Sciatic nerve (tissue), 2 donors: ENCODE measurements at regions not wholly inside any gene's neighbourhood (a gene's known extent, or its start where the extent isn't known, plus 50 kb on each side); places are given as distances from the start of the nearest gene placed in this dataset.
"Not testable (repeated sequence)": the region's sequence is repeated elsewhere in the genome, so short reads cannot be mapped to it uniquely, and the experiment has no call there.

Source experiments
- ATAC-seq: fragments of 200-7000 bp; cut with Tn5 transposase; one replicate; pipeline ENCODE4 v1.9.1; 2020; ENCODE audit warnings: mild to moderate bottlenecking, moderate library complexity
- DNase-seq: peaks from one replicate; pipeline ENCODE4 v3.0.0-alpha.2; 2020; ENCODE audit warnings: low spot score
- intact Hi-C: fragments of 100-400 bp; cut with DNase I; formaldehyde crosslinking; loops from one replicate; pipeline ENCODE4 v1.14.2; 2022
- donor health status: DM: no; HTN: no; CAD: no.
- donor health status: DM: no; HTN: no; CAD: no.

GRCh38 chr14:53409289-53409688, 256.2 kb upstream of the DDHD1 start:
- intact Hi-C loops: no loop called here
- no peak for DNase-seq
- ATAC-seq: no peak

GRCh38 chr14:53408175-53408879, 255.2 kb upstream of the DDHD1 start:
- intact Hi-C loops: no loop called here
- no peak for ATAC-seq
- no peak for DNase-seq

- DNase-seq (no peak), ATAC-seq (no peak)
- intact Hi-C loops: no loop called here
Measured at GRCh38 chr14:53406519-53406918, 253.4 kb upstream of the DDHD1 start.

GRCh38 chr14:53401646-53402045, 248.5 kb upstream of the DDHD1 start:
- no peak for DNase-seq
- intact Hi-C loops: no loop called here
- ATAC-seq: no peak

GRCh38 chr14:53399057-53399456, 245.9 kb upstream of the DDHD1 start:
- DNase-seq (no peak), ATAC-seq (no peak)
- intact Hi-C loops: no loop called here

GRCh38 chr14:53398616-53399015, 245.5 kb upstream of the DDHD1 start:
- ATAC-seq: no peak
- DNase-seq: no peak
- intact Hi-C loops: no loop called here

- intact Hi-C loops, ATAC-seq, DNase-seq: not testable (repeated sequence)
Measured at GRCh38 chr14:53395267-53395666, 242.1 kb upstream of the DDHD1 start.

GRCh38 chr14:53391631-53392285, 238.6 kb upstream of the DDHD1 start:
- intact Hi-C loops: no loop called here
- DNase-seq (no peak), ATAC-seq (no peak)

- ATAC-seq (no peak), DNase-seq (no peak)
- intact Hi-C loops: no loop called here
Measured at GRCh38 chr14:53391156-53391555, 238.0 kb upstream of the DDHD1 start.

GRCh38 chr14:53390008-53390407, 236.9 kb upstream of the DDHD1 start:
- intact Hi-C loops: no loop called here
- ATAC-seq (no peak), DNase-seq (no peak)

GRCh38 chr14:53389202-53389601, 236.1 kb upstream of the DDHD1 start:
- intact Hi-C loops: no loop called here
- no peak for ATAC-seq

GRCh38 chr14:53386362-53386761, 233.2 kb upstream of the DDHD1 start:
- intact Hi-C loops: no loop called here

More at GRCh38 chr14:53389202-53389601, 236.1 kb upstream of the DDHD1 start:
- DNase-seq: no peak

GRCh38 chr14:53384536-53384935, 231.4 kb upstream of the DDHD1 start:
- intact Hi-C loops: no loop called here
- no peak for ATAC-seq
- DNase-seq: no peak

More at GRCh38 chr14:53386362-53386761, 233.2 kb upstream of the DDHD1 start:
- no peak for DNase-seq
- ATAC-seq: no peak

- ATAC-seq: no peak
- intact Hi-C loops: no loop called here
- no peak for DNase-seq
Measured at GRCh38 chr14:53384073-53384472, 230.9 kb upstream of the DDHD1 start.

- intact Hi-C loops: no loop called here
- ATAC-seq (no peak), DNase-seq (no peak)
Measured at GRCh38 chr14:53381895-53382294, 228.8 kb upstream of the DDHD1 start.

- DNase-seq (no peak), ATAC-seq (no peak)
- intact Hi-C loops: no loop called here
Measured at GRCh38 chr14:53380867-53381225, 227.7 kb upstream of the DDHD1 start.

- no peak for ATAC-seq
- intact Hi-C loops: no loop called here
- DNase-seq: no peak
Measured at GRCh38 chr14:53380052-53380866, 227.1 kb upstream of the DDHD1 start.

GRCh38 chr14:53378142-53378541, 225.0 kb upstream of the DDHD1 start:
- DNase-seq: no peak
- no peak for ATAC-seq
- intact Hi-C loops: no loop called here

- DNase-seq (no peak), ATAC-seq (no peak)
- intact Hi-C loops: no loop called here
Measured at GRCh38 chr14:53376064-53376463, 222.9 kb upstream of the DDHD1 start.

- intact Hi-C loops: no loop called here
- ATAC-seq: no peak
- DNase-seq: no peak
Measured at GRCh38 chr14:53375599-53375998, 222.5 kb upstream of the DDHD1 start.
